NCI-H446 (cell line): ENCODE measurements at regions not wholly inside any gene's neighbourhood (a gene's known extent, or its start where the extent isn't known, plus 50 kb on each side); places are given as distances from the start of the nearest gene placed in this dataset.

Source experiments
- DNase-seq, 2 experiments: peaks; one replicate each; lab custom pipeline; 2025; lab: John Stamatoyannopoulos, UW

- no peak for DNase-seq
These were observed 80.2 kb downstream of the ETS2 start for GRCh38 chr21:38885909-38886308.

GRCh38 chr21:38884440-38884839, 78.7 kb downstream of the ETS2 start:
- DNase-seq: no peak

GRCh38 chr21:38883142-38883541, 77.4 kb downstream of the ETS2 start:
- DNase-seq: no peak

GRCh38 chr21:38881131-38881530, 75.4 kb downstream of the ETS2 start:
- no peak for DNase-seq

GRCh38 chr21:38880577-38880966, 74.8 kb downstream of the ETS2 start:
- DNase-seq: no peak

GRCh38 chr21:38879912-38880576, 74.3 kb downstream of the ETS2 start:
- DNase-seq: no peak

- no peak for DNase-seq
These were observed 72.8 kb downstream of the ETS2 start for GRCh38 chr21:38878379-38879179.

GRCh38 chr21:38875694-38876492, 70.2 kb downstream of the ETS2 start:
- DNase-seq: no peak
